MM.1S (cell line): ENCODE measurements at regions not wholly inside any gene's neighbourhood (a gene's known extent, or its start where the extent isn't known, plus 50 kb on each side); places are given as distances from the start of the nearest gene placed in this dataset.

Source experiments
- DNase-seq: peaks from one replicate; pipeline ENCODE4 v3.0.0-alpha.2; 2015
- H2AFZ ChIP-seq: fragments of 300-600 bp; sonication (generic); 2 replicates; pipeline ENCODE4 v1.6.0; 2016; ENCODE audit warnings: antibody characterized with exemption, low read length
- H3F3A ChIP-seq: fragments of 300-600 bp; sonication (generic); 2 replicates; pipeline ENCODE4 v1.6.1; 2016; ENCODE audit warnings: mild to moderate bottlenecking, antibody characterized with exemption, low read length, moderate library complexity, mixed read lengths; ENCODE audit not compliant: insufficient read depth
- H3K27ac ChIP-seq: fragments of 300-600 bp; sonication (generic); 2 replicates; pipeline ENCODE4 v1.5.1; 2016; ENCODE audit warnings: mild to moderate bottlenecking, low read length
- H3K27me3 ChIP-seq: fragments of 300-600 bp; sonication (generic); replicated peaks from 2 replicates; pipeline ENCODE4 v1.6.0; 2016; ENCODE audit warnings: low read length; ENCODE audit not compliant: insufficient read depth
- H3K36me3 ChIP-seq: fragments of 300-600 bp; sonication (generic); replicated peaks from 2 replicates; pipeline ENCODE4 v1.6.1; 2016; ENCODE audit warnings: mild to moderate bottlenecking, low read length, mixed read lengths; ENCODE audit not compliant: insufficient read depth
- H3K4me1 ChIP-seq: fragments of 300-600 bp; sonication (generic); 2 replicates; pipeline ENCODE4 v1.6.1; 2016; ENCODE audit warnings: low read length, mixed read lengths
- H3K4me2 ChIP-seq: fragments of 300-600 bp; sonication (generic); 2 replicates; pipeline ENCODE4 v1.6.0; 2016; ENCODE audit warnings: low read depth, low read length
- H3K4me3 ChIP-seq: fragments of 300-600 bp; sonication (generic); 2 replicates; pipeline ENCODE4 v1.5.1; 2016; ENCODE audit warnings: low read length, mixed read lengths
- H3K79me2 ChIP-seq: fragments of 300-600 bp; sonication (generic); 2 replicates; pipeline ENCODE4 v1.6.1; 2016; ENCODE audit warnings: mixed run types, low read length, mixed read lengths
- H3K9ac ChIP-seq: fragments of 300-600 bp; sonication (generic); 2 replicates; pipeline ENCODE4 v1.6.1; 2016; ENCODE audit warnings: low read length, mixed read lengths
- H3K9me2 ChIP-seq: fragments of 300-600 bp; sonication (generic); replicated peaks from 2 replicates; pipeline ENCODE4 v1.6.1; 2016; ENCODE audit warnings: mild to moderate bottlenecking, low read length, mixed read lengths; ENCODE audit not compliant: insufficient read depth
- H3K9me3 ChIP-seq: fragments of 300-600 bp; sonication (generic); replicated peaks from 2 replicates; pipeline ENCODE4 v1.6.1; 2016; ENCODE audit warnings: mild to moderate bottlenecking, low read length, mixed read lengths; ENCODE audit not compliant: insufficient read depth
- H4K20me1 ChIP-seq: fragments of 300-600 bp; sonication (generic); 2 replicates; pipeline ENCODE4 v1.6.1; 2016; ENCODE audit warnings: mild to moderate bottlenecking, low read length, moderate library complexity, mixed read lengths; ENCODE audit not compliant: insufficient read depth
- CTCF ChIP-seq: fragments of 300-600 bp; sonication (generic); IDR thresholded peaks from 2 replicates; pipeline ENCODE4 v1.5.1; 2016; ENCODE audit warnings: antibody characterized with exemption, low read length, mixed read lengths
- EZH2 ChIP-seq: fragments of 300-600 bp; sonication (generic); optimal IDR thresholded peaks from 2 replicates; pipeline ENCODE3; 2017; ENCODE audit warnings: low read depth, mild to moderate bottlenecking, antibody characterized with exemption, low read length, mixed read lengths
- EZH2phosphoT487 ChIP-seq: fragments of 300-600 bp; sonication (generic); IDR thresholded peaks from 2 replicates; pipeline ENCODE4 v1.6.1; 2018; ENCODE audit warnings: antibody characterized with exemption, low read length

- Histone ChIP-seq H3K27ac (no peak overlapping the region), H3K9ac (no peak overlapping the region), H2AFZ (no peak overlapping the region), H3K4me2 (no peak overlapping the region), H3K9me2 (no peaks in the 10 kb centered on the region), H3K79me2 (no peaks in the 10 kb centered on the region), H3K36me3 (no peaks in the 10 kb centered on the region), H3K4me3 (no peak overlapping the region), H4K20me1 (no peaks in the 10 kb centered on the region), H3K9me3 (no peaks in the 10 kb centered on the region), H3F3A (no peaks in the 10 kb centered on the region), H3K27me3 (no peaks in the 10 kb centered on the region), H3K4me1 (no peaks in the 10 kb centered on the region)
- DNase-seq: no peak
- TF ChIP-seq CTCF: no peak
- no peak for TF ChIP-seq EZH2
- no peak for TF ChIP-seq EZH2phosphoT487
Observed at GRCh38 chr1:56000424-56000823, 578.9 kb downstream of the PLPP3 start.

- H3K79me2 ChIP-seq: no peaks in the 10 kb centered on the region
- H4K20me1 ChIP-seq: no peaks in the 10 kb centered on the region
- no peak overlapping the region for H3K4me2 ChIP-seq
- H3K4me3 ChIP-seq: no peak overlapping the region
- no peak overlapping the region for H3K27ac ChIP-seq
- no peak for DNase-seq
- no peaks in the 10 kb centered on the region for H3K27me3 ChIP-seq
- TF ChIP-seq EZH2phosphoT487 (no peak), CTCF (no peak), EZH2 (no peak)
- no peaks in the 10 kb centered on the region for H3K4me1 ChIP-seq
- H3K9ac ChIP-seq: no peak overlapping the region
- H3K9me3 ChIP-seq: no peaks in the 10 kb centered on the region
- H3F3A ChIP-seq: no peaks in the 10 kb centered on the region
- no peaks in the 10 kb centered on the region for H3K36me3 ChIP-seq
- no peak overlapping the region for H2AFZ ChIP-seq
- H3K9me2 ChIP-seq: no peaks in the 10 kb centered on the region
Observed at GRCh38 chr1:55997536-55997935, 581.8 kb downstream of the PLPP3 start.

GRCh38 chr1:55993646-55994318, 585.6 kb downstream of the PLPP3 start:
- no peaks in the 10 kb centered on the region for H3K9me2 ChIP-seq
- H3K79me2 ChIP-seq: no peaks in the 10 kb centered on the region
- DNase-seq: no peak
- H3K4me3 ChIP-seq: no peak overlapping the region
- no peak overlapping the region for H2AFZ ChIP-seq
- no peaks in the 10 kb centered on the region for H3K36me3 ChIP-seq
- no peak overlapping the region for H3K9ac ChIP-seq
- no peaks in the 10 kb centered on the region for H4K20me1 ChIP-seq
- no peaks in the 10 kb centered on the region for H3F3A ChIP-seq
- H3K4me1 ChIP-seq: no peaks in the 10 kb centered on the region
- TF ChIP-seq EZH2phosphoT487: no peak
- TF ChIP-seq CTCF: no peak
- TF ChIP-seq EZH2: no peak
- no peaks in the 10 kb centered on the region for H3K27me3 ChIP-seq
- H3K27ac ChIP-seq: no peak overlapping the region
- no peak overlapping the region for H3K4me2 ChIP-seq
- H3K9me3 ChIP-seq: no peaks in the 10 kb centered on the region
